ENCODE measurements at regions not wholly inside any gene's neighbourhood (a gene's known extent, or its start where the extent isn't known, plus 50 kb on each side); places are given as distances from the start of the nearest gene placed in this dataset.
A peak's percentile ranks its signal among the peaks of the same experiment; 100 is the strongest.
"Not testable (repeated sequence)": the region's sequence is repeated elsewhere in the genome, so short reads cannot be mapped to it uniquely, and the experiment has no call there.

DNA sequence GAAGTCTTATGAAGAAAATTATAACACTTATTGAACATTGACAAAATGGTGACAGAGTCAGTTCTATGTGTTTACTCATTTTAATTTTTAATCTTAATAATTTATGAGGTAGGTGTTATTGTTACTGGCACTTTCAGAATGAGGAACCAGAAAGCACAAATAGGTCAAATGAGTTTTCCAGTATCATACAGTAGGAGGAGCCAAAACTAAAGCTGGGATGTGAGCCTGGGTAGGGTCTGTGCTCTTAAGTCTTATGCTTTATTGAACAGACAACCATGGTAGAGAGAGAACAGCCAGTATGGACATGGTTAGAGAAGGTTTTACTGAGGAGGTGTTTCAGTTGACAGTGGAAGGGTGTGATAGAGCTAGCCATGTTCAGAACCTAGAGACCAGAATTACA lies 775.7 kb downstream of the TMTC2 start:
- no peak for DNase-seq

- DNase-seq: no peak
Measured at GRCh38 chr12:83461336-83461935, 774.7 kb downstream of the TMTC2 start.

- DNase-seq: no peak
Measured at GRCh38 chr12:83451189-83451588, 764.5 kb downstream of the TMTC2 start.

DNA sequence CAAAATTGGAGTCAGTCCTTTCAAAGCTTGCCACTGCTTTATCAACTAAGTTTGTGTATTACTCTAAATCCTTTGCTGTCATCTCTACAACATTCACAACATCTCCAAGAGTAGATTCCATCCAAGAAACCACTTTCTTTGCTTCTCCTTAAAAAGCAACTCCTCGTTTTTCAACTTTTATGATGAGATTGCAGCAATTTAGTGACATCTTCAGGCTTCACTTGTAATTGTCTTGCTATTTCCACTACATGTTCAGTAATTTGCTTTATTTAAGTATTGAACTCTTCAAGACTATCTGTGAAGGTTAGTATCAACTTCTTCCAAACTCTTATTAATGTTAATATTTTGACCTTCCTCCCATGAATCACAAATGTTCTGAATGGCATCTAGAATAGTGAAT lies 747.9 kb downstream of the TMTC2 start:
- DNase-seq: no peak

DNA sequence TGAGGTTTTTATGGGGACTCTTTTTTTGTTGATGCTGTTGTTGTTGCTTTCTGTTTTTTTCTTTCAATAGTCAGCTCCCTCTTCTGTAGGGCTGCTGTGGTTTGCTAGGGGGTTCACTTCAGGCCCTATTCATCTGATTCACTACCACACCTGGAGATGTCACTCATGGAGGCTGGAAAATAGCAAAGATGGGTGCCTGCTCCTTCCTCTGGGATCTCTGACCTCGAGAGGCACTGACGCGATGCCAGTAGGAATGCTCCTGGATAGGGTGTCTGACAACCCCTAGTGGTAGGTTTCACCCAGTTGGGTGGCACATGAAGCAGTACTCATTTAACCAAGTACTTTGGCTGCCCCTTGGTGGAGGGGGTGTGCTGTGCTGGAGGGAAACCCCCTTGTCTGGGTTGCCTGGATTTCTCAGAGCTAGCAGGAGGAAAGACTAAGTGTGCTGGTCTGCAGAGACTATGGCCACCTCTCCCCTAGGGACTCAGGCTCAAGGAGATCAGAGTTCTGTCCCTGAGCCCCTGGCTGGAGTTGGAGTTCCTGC lies 745.5 kb downstream of the TMTC2 start:
- no peak for DNase-seq

DNA sequence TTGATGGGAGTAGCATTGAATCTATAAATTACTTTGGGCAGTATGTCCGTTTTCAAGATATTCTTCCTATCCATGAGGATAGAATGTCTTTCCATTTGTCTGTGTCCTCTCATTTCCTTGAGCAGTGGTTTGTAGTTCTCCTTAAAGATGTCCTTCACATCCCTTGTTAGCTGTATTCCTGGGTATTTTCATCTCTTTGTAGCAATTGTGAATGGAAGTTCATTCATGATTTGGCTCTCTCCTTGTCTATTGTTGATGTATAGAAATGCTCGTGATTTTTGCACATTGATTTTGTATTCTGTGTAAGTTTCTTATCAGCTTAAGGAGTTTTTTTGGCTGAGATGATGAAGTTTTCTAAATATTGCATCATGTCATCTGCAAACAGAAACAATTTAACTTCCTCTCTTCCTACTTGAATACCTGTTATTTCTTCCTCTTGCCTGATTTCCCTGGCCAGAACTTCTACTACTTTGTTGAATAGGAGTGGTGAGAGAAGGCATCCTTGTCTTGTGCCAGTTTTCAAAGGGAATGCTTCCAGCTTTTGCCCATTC lies 741.0 kb downstream of the TMTC2 start:
- DNase-seq: not testable (repeated sequence)

DNA sequence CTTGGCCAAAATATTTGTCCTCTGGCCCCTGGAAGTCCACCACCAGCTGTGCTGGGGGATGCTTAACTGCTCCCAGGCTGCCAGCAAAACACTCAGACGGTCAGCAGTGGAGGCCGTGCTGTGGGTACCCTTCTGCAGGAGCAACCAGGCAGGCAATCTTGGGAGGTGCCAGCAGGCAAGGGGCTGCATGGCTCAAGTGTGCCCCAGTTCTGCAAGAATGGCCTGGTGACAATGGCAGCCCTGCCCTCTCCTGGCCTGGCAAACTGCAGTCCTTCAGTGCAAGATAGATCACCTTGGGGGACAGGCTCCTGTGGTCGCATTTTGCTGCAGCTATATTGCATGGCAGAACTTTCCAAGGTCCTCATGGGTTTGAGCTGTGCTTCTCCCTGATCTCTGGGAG lies 728.3 kb downstream of the TMTC2 start:
- no peak for DNase-seq

- DNase-seq: no peak
Measured at GRCh38 chr12:83408851-83409250, 722.1 kb downstream of the TMTC2 start.

DNA sequence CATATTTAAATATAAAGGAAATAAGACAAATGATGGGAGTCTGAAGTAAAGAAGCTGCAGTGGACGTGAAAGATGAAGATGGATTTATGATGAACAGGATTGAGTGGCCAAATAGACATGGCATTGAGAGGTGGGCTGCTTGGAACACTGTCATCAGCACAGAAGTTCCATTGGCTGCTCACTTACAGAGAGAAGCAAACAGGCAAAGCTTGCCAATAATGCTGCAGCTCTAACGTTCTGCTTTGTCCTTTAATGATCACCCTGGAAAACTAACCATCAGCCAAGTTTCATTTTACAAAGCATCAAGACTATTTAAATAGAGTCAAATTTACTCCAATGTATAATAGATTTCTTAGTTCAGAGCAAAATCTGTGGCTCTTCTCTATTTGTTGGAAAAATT lies 721.4 kb downstream of the TMTC2 start:
- no peak for DNase-seq

- no peak for DNase-seq
Measured at GRCh38 chr12:83404521-83404920, 717.8 kb downstream of the TMTC2 start.

DNA sequence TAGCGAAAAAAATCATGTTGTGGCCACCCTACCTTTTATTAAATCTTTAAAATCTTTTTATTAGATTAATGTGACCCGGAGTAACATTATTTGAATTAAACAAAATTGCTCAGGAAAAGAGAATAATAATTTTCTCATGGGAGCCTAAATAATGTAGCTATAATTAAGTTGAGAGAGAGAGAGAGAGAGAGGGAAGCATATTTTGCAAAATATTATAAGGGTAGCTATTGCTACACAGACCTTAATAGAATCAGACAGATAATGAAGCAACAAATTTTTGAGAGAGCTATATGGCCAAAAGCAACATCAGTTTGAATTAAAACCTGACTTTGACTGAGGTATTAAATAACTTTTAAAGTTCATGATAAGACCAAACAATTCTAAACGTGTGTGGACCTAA lies 703.5 kb downstream of the TMTC2 start:
- no peak for DNase-seq

DNA sequence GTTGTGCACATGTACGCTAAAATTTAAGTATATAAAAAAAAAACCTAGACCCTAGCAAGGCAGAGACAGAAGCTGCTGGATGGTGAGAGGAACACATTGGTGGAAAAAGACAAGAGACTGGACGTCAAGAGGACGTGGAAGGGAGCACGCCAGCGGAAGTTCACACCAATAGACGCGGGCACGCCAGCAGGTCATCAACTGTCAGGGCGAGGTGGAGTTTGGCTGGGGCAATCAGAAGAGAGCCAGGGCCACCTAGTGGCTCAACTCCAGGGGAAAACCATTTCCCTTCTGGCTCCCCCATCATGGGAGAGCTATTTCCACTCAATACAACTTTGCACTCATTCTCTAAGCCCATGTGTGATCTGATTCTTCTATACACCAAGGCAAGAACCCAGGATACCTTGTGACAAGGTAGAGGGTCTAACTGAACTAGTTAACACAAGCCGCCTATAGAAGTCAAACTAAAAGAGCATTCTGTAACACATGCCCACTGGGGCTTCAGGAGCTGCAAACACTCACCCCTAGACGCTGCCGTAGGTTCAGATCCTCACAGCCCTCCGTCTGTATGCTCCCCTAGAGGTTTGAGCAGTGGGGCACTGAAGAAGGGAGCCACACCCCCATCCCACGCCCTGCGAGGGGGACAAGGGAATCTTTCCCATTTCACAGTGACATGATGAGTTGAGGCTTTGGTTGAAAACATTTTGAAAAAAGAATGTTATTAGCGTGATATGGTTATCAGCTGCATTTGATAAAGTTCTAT lies 702.7 kb downstream of the TMTC2 start:
- DNase-seq: no peak

DNA sequence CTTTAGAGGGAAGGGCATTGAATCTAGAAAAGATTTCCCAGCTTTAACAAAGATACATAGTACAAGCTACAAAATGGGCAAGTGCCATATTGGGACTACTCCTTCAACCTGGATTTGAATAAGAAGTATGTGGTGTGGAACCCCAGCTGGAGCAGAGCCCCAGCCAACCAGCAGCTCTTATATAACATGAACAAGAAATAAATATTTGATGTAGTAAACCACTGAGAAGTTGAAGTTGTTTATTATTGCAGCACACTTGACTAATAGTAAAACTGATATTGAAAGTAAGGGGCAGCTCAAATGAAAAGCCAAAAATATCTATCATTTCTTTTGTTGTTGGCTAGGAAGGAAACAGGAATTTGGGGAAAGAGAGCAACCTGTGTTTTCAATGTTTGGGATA lies 701.8 kb downstream of the TMTC2 start:
- DNase-seq: no peak

- DNase-seq: no peak
Measured at GRCh38 chr12:83386527-83387264, 700.0 kb downstream of the TMTC2 start.

GRCh38 chr12:83378186-83378727 lies 691.6 kb downstream of the TMTC2 start:
- no peak for DNase-seq

- no peak for DNase-seq
Measured at GRCh38 chr12:83365317-83365716, 678.6 kb downstream of the TMTC2 start.

DNA sequence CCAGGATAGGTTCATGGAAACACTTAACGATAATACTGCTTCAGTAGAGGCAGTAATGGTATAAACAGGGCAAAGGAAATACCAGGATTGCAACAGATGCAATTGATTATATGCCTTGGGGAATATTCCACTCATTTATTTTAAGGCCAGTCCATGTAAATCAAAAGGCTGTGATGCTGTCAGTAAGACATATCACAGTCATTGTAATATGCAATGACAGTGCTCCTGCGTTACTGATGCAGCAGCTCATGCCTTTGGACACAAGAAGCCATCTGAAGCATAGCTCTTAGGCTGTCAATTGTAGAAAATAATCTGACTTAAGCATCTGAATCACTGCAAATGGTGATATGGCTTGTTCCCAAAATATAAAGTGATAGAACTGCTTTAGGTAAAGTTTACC lies 674.8 kb downstream of the TMTC2 start:
- peak; percentile 63 for DNase-seq

DNA sequence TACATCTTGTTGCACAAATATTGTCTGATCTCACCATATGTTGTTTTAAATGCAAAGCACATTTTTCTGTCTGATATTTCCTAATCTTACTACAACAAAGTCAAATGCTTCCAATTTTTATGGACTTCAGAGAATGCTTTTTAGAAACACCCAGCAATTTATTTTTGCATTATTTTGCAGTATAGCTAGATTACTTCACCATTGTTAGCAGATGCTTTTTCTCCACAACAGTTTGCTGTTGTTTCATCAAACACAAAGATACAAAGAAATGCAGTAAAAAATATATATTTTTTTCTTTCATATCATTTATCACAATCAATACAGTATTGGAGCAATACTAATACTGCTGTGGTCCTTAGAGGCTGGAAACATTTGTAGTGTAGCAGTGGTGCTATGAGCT lies 674.4 kb downstream of the TMTC2 start:
- peak; percentile 63 for DNase-seq

- no peak for DNase-seq
Measured at GRCh38 chr12:83349907-83350611, 663.4 kb downstream of the TMTC2 start.

DNA sequence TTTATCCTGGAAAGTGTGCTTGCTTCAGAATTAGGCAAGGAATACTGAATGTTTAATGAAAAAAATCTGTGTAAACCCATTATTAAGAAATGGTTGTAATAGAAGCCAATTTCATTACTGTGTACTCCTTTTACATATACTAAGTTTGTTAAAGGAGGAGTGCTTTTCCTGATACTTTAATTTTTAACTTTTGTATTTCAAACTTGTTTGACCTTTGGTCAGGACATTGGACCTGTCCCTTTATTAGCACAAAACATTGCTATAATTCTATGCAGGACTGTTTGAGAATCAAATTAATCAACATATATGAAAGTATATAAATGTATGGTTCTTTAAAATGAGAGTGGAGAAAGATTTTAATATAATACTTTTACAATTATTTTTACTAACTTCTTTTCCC lies 659.6 kb downstream of the TMTC2 start:
- no peak for DNase-seq

DNA sequence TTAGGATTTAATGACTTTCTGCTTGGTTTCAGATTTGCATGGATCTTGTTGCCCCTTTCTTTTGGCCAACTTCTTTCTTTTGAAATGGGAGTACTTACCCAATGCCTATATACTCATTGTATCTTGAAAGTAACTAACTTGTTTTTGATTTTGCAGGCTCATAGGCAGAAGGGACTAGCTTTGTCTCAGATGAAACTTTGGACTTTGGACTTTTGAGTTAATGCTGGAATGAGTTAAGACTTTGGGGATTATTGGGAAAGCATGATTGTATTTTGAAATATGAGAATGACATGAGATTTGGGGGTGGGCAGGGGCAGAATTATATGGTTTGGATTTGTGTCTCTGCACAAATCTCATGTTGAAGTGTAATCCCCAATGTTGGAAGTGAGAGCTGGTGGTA lies 657.1 kb downstream of the TMTC2 start:
- no peak for DNase-seq

- no peak for DNase-seq
Measured at GRCh38 chr12:83335748-83336147, 649.0 kb downstream of the TMTC2 start.

Measured in skin of body (tissue), 1 donor.